Keratinocyte (primary cell): ENCODE measurements at regions not wholly inside any gene's neighbourhood (a gene's known extent, or its start where the extent isn't known, plus 50 kb on each side); places are given as distances from the start of the nearest gene placed in this dataset.

Experiments used
- DNase-seq: peaks from one replicate; pipeline ENCODE4 v3.0.0-alpha.2; 2011; ENCODE audit warnings: low read depth, missing footprints, low spot score
- FAIRE-seq: peaks from 2 replicates; lab custom pipeline; 2011; peaks lifted over from hg19 to GRCh38; lab: Jason Lieb, UNC
- H2AFZ ChIP-seq: 2 replicates; pipeline ENCODE4 v1.6.0; 2012; ENCODE audit warnings: low read length, control low read depth, inconsistent platforms; ENCODE audit not compliant: control insufficient read depth
- H3K27ac ChIP-seq: 2 replicates; pipeline ENCODE4 v1.5.1; 2011; ENCODE audit warnings: low read length; ENCODE audit not compliant: control insufficient read depth, insufficient read depth
- H3K27me3 ChIP-seq: 3 replicates; pipeline ENCODE4 v1.6.0; 2011; ENCODE audit warnings: low read length; ENCODE audit not compliant: control insufficient read depth, insufficient read depth; ENCODE audit errors: extremely low read depth
- H3K36me3 ChIP-seq, 2 experiments: 2 replicates in 1 of 2; 3 replicates in 1 of 2; pipeline ENCODE4 v1.5.1; 2011; ENCODE audit warnings: low read length in 2 of 2, mild to moderate bottlenecking in 1 of 2; ENCODE audit not compliant: control insufficient read depth in 2 of 2, insufficient read depth in 2 of 2; ENCODE audit errors: extremely low read depth in 1 of 2
- H3K4me1 ChIP-seq: 3 replicates; pipeline ENCODE4 v1.5.1; 2011; ENCODE audit warnings: low read length; ENCODE audit not compliant: control insufficient read depth, insufficient read depth; ENCODE audit errors: extremely low read depth
- H3K4me2 ChIP-seq: 3 replicates; pipeline ENCODE4 v1.6.0; 2011; ENCODE audit warnings: low read depth, low read length; ENCODE audit not compliant: control insufficient read depth, insufficient read depth; ENCODE audit errors: extremely low read depth
- H3K4me3 ChIP-seq, 3 experiments: fragments of 200-600 bp in 1 of 3; sonication (generic) in 1 of 3; 2 replicates in 2 of 3; 3 replicates in 1 of 3; pipeline ENCODE4 v1.5.1; 2011 to 2016; ENCODE audit warnings: low read length in 3 of 3, mild to moderate bottlenecking in 3 of 3, control low read depth in 2 of 3, inconsistent platforms in 1 of 3, low read depth in 1 of 3, mixed read lengths in 1 of 3, mixed run types in 1 of 3, moderate library complexity in 1 of 3; ENCODE audit not compliant: control insufficient read depth in 2 of 3, insufficient read depth in 2 of 3; ENCODE audit errors: extremely low read depth in 1 of 3
- H3K79me2 ChIP-seq: 2 replicates; pipeline ENCODE4 v1.6.0; 2012; ENCODE audit warnings: low read length; ENCODE audit not compliant: control insufficient read depth, insufficient read depth
- H3K9ac ChIP-seq: 3 replicates; pipeline ENCODE4 v1.6.0; 2011; ENCODE audit warnings: low read length; ENCODE audit not compliant: control insufficient read depth, insufficient read depth; ENCODE audit errors: extremely low read depth
- H3K9me1 ChIP-seq: 3 replicates; pipeline ENCODE4 v1.6.0; 2011; ENCODE audit warnings: low read length; ENCODE audit not compliant: control insufficient read depth, insufficient read depth; ENCODE audit errors: extremely low read depth
- H3K9me3 ChIP-seq: 2 replicates; pipeline ENCODE4 v1.5.1; 2012; ENCODE audit warnings: low read depth, low read length; ENCODE audit not compliant: control insufficient read depth
- H4K20me1 ChIP-seq: 3 replicates; pipeline ENCODE4 v1.6.0; 2011; ENCODE audit warnings: low read length; ENCODE audit not compliant: control insufficient read depth, insufficient read depth; ENCODE audit errors: extremely low read depth
- EZH2 ChIP-seq: IDR thresholded peaks from one replicate; pipeline ENCODE4 v1.6.1; 2012; ENCODE audit warnings: inconsistent platforms, mild to moderate bottlenecking, low read length, moderate library complexity
- dilution Hi-C: fragments of 300-500 bp; cut with MboI; formaldehyde crosslinking; loops from one replicate; pipeline ENCODE4 v1.7.0; 2020; ENCODE audit warnings: low sequenced_read_pairs; ENCODE audit not compliant: extremely low pct_ligation_motif_present
- TF ChIP-seq, protein P1 (sequence below), 3 experiments: IDR thresholded peaks in 1 of 3; conservative IDR thresholded peaks in 1 of 3; optimal IDR thresholded peaks in 1 of 3; 2 replicates in 2 of 3; 3 replicates in 1 of 3; pipeline versions ENCODE3 to v1.5.1; 2011; ENCODE audit warnings: low read length in 3 of 3, mild to moderate bottlenecking in 3 of 3, moderate library complexity in 2 of 3, control low read depth in 1 of 3, inconsistent platforms in 1 of 3; ENCODE audit not compliant: insufficient read depth in 2 of 3; ENCODE audit errors: extremely low read depth in 1 of 3

DNA sequence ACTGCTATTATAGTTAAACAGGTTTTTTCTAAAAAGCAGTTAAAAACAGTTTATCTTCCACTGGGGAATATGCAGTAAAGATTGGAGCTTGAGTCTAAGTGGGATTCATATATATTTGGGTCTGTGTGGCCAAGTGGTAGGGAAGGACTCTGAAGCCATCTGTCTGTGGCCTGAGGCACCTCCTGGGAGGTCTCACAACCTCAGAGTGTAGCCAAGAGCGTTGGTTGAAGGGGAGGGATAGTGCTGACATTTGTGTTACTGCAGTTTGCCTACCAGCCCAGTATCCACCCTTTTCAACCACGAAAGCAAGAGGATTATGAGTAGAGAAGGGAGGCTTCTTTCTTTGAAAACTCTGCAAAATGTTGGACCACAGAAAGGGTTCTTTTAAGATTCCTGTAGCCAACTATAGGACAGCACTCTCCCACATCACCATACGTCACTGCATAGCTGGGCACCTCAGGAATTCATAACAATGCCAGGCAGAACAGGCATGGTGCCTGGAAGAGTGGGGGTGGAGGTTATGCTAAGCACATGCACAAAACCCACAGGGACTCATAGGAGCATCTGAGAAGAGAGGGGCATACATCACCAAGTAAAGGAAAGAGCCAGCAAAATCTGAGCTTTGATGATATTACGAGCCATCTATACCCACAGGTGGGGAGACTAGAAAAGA lies 90.5 kb upstream of the HEY2 start:
- Histone ChIP-seq H2AFZ (no peak overlapping the region), H4K20me1 (no peaks in the 10 kb centered on the region), H3K4me1 (no peaks in the 10 kb centered on the region), H3K36me3 (no peaks in the 10 kb centered on the region), H3K9ac (no peak overlapping the region), H3K27ac (no peak overlapping the region), H3K9me3 (no peaks in the 10 kb centered on the region), H3K27me3 (no peaks in the 10 kb centered on the region), H3K9me1 (no peaks in the 10 kb centered on the region), H3K4me2 (no peak overlapping the region), H3K79me2 (no peaks in the 10 kb centered on the region), H3K4me3 (no peak overlapping the region)
- dilution Hi-C loops, result no loop called here
- DNase-seq (no peak), FAIRE-seq (no peak)
- TF ChIP-seq EZH2, result no peak
- TF ChIP-seq, protein P1, sequence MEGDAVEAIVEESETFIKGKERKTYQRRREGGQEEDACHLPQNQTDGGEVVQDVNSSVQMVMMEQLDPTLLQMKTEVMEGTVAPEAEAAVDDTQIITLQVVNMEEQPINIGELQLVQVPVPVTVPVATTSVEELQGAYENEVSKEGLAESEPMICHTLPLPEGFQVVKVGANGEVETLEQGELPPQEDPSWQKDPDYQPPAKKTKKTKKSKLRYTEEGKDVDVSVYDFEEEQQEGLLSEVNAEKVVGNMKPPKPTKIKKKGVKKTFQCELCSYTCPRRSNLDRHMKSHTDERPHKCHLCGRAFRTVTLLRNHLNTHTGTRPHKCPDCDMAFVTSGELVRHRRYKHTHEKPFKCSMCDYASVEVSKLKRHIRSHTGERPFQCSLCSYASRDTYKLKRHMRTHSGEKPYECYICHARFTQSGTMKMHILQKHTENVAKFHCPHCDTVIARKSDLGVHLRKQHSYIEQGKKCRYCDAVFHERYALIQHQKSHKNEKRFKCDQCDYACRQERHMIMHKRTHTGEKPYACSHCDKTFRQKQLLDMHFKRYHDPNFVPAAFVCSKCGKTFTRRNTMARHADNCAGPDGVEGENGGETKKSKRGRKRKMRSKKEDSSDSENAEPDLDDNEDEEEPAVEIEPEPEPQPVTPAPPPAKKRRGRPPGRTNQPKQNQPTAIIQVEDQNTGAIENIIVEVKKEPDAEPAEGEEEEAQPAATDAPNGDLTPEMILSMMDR (optimal IDR thresholded peaks at IDR 0.05 in 1 of 3, IDR thresholded peaks at IDR 0.05 in 1 of 3, conservative IDR thresholded peaks at IDR 0.05 in 1 of 3; ENCODE audit: extremely low read depth in 1 of 3, insufficient read depth in 2 of 3, low read length in 3 of 3), result no peak

DNA sequence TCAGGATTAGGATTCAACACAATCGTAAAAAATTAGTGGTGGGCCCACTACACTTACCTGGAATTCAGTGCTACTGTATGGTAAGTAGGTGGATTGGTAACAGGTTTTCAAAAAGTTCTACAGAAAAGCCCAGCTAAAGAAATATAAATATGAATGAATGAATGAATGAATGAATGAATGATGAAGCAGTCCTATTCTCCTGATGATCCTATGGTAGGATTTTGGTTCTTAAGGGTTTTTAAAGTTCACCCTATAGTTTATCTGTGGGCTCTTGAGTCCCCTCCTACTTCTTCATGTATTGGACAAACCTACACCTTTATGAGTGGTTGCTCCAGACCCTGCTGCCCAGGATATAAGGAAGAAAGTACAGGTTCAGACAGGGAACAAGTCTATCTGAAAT lies 89.5 kb upstream of the HEY2 start:
- FAIRE-seq, result no peak
- dilution Hi-C loops, result no loop called here
- no peaks in the 10 kb centered on the region for H3K9me1 ChIP-seq
- no peak for TF ChIP-seq EZH2
- TF ChIP-seq, protein P1 (optimal IDR thresholded peaks at IDR 0.05 in 1 of 3, IDR thresholded peaks at IDR 0.05 in 1 of 3, conservative IDR thresholded peaks at IDR 0.05 in 1 of 3; ENCODE audit: extremely low read depth in 1 of 3, insufficient read depth in 2 of 3, low read length in 3 of 3), result no peak
- no peaks in the 10 kb centered on the region for H3K4me1 ChIP-seq
- no peaks in the 10 kb centered on the region for H3K79me2 ChIP-seq
- no peak overlapping the region for H3K4me2 ChIP-seq
- no peak overlapping the region for H3K4me3 ChIP-seq
- no peak for DNase-seq
- no peak overlapping the region for H3K9ac ChIP-seq
- H3K27me3 ChIP-seq, result no peaks in the 10 kb centered on the region
- no peak overlapping the region for H2AFZ ChIP-seq
- H3K36me3 ChIP-seq, result no peaks in the 10 kb centered on the region
- H3K27ac ChIP-seq, result no peak overlapping the region
- H3K9me3 ChIP-seq, result no peaks in the 10 kb centered on the region
- no peaks in the 10 kb centered on the region for H4K20me1 ChIP-seq
